ENCODE measurements at regions not wholly inside any gene's neighbourhood (a gene's known extent, or its start where the extent isn't known, plus 50 kb on each side); places are given as distances from the start of the nearest gene placed in this dataset.

DNA sequence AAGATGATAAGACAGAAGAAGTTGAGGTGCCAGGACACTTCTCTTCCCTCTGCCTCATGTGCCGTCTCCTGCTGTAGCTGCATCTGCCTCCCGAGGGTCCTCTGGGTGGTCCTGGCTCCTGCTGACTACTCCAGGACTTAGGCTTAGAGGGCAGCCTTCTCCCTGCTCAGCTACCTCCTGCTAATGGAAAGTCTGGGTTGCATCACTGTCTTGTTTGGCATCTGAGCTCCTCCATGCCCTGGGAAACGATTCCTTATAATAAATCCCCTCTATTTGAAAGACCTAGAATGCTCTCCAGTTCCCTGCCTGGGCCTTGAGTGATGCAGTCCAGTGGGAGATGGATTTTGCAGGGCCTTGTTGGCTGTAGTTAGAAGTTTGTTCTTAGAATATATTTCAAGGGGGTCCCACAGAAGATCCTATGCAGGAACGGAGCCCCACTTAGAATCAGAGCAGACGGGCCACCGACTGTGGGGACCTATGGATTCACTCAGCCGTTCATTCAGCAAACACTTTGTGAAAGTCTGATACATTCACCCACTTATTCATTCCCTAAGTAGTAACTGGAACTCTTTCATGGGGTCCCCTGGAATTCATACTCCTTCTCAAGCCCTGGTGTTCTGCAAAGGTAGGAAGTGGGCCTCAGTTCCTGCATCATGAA is 269.8 kb upstream of the HDAC4 start:
- DNase-seq (ENCODE audit: extremely low read depth, low read depth): no peak
- TF ChIP-seq, protein P1, sequence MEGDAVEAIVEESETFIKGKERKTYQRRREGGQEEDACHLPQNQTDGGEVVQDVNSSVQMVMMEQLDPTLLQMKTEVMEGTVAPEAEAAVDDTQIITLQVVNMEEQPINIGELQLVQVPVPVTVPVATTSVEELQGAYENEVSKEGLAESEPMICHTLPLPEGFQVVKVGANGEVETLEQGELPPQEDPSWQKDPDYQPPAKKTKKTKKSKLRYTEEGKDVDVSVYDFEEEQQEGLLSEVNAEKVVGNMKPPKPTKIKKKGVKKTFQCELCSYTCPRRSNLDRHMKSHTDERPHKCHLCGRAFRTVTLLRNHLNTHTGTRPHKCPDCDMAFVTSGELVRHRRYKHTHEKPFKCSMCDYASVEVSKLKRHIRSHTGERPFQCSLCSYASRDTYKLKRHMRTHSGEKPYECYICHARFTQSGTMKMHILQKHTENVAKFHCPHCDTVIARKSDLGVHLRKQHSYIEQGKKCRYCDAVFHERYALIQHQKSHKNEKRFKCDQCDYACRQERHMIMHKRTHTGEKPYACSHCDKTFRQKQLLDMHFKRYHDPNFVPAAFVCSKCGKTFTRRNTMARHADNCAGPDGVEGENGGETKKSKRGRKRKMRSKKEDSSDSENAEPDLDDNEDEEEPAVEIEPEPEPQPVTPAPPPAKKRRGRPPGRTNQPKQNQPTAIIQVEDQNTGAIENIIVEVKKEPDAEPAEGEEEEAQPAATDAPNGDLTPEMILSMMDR (IDR thresholded peaks at IDR 0.05; ENCODE audit: low read depth, low read length): no peak

DNA sequence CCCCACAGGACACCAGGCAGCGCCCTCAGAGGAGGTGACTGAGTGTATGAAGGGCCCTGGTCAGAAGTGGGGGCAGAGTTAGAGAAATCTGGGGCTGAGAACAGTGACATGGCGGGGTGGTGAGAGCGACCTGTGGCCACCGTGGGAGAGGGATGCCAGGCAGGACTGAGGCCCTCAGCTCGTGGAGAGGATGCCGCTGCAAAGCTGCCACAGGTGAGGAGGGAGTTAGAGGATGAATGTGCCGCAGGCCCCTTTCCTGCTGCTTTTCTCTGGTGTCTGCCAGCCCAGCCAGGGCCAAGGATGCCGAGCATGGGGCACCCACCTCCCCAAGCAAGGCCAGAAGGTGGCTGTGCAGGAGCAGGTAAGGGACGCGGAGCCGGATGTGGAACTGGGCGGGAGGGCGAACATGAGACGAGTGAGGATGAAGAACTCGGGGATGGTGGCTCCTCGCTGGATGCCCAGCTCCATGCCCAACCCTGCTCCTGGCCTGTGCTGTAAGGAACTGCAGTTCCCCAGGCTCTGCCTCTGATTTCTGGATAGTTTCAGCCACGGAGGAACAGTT is 269.2 kb upstream of the HDAC4 start:
- TF ChIP-seq, protein P1 (IDR thresholded peaks at IDR 0.05; ENCODE audit: low read depth, low read length): no peak
- DNase-seq (ENCODE audit: extremely low read depth, low read depth): no peak

DNA sequence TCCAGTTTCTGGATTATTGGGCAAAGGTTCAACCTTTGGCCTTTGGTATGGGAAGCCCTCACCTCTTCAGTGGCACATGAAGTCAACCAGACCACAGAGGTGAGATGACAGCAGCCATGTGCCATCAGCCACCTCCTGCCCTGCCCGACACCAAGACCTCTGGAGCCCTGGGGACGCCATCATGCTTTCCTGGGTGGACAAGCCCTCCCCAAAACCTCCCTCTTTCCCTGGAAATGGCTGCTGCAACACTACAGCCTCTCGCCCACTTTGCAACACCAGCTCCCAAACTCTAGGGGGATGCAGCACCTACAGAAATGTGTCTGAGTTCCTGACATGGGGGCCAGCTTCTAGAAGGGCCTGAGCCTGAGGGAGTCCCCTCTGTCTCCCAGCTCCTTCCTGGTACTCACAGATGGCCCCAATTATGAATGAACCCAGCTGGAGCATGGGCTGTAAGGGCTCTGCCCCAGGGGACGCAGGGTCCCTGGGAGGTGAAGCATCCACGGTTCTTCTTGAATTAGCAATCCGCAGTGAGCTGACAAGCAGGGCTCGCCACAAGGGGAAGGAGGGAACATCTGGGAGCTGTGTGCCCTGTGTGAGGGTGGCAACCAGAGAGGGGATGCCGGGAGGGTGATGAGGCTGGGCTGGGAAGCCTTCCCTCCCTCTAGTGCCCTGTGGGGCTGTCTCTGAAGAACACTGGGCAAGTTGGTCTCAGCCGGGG is 268.5 kb upstream of the HDAC4 start:
- TF ChIP-seq, protein P1 (IDR thresholded peaks at IDR 0.05; ENCODE audit: low read depth, low read length): no peak
- DNase-seq (ENCODE audit: extremely low read depth, low read depth): no peak

DNA sequence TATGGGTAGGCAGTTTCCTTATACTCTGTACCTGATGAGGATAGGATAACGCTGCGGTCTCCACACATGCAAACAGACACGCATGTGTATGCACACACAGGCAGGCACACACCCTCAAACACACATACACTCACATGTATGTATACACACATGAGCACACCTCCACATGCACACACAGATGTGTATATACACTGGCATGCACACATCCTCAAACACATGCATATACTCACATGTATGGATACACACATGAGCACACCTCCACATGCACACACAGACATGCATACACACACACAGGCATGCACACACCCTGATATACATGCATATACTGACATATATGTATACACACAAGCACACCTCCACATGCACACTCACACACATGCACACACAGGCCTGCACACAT is 267.8 kb upstream of the HDAC4 start:
- no peak for DNase-seq (ENCODE audit: extremely low read depth, low read depth)
- TF ChIP-seq, protein P1 (IDR thresholded peaks at IDR 0.05; ENCODE audit: low read depth, low read length): no peak

DNA sequence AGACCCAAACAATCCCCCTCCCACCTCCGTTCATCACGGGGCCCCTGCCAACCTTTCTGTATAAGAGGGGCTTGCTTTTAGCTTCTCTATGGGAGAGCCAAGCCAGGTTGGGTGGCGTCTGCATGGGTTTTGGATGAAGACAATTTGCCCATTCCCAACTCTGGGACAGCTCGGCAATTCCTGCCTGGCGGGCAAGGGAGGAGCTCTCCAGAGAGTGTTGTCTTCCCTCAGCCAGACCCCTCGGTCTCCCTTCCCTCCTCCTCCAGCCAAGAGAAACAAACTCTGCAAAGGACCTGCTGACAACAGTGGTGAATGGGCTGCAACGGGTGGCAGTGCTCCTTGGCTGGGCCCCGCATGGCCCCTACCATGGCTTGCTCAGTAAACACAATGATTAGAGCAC is 267.2 kb upstream of the HDAC4 start:
- DNase-seq (ENCODE audit: extremely low read depth, low read depth): no peak
- TF ChIP-seq, protein P1 (IDR thresholded peaks at IDR 0.05; ENCODE audit: low read depth, low read length): no peak

DNA sequence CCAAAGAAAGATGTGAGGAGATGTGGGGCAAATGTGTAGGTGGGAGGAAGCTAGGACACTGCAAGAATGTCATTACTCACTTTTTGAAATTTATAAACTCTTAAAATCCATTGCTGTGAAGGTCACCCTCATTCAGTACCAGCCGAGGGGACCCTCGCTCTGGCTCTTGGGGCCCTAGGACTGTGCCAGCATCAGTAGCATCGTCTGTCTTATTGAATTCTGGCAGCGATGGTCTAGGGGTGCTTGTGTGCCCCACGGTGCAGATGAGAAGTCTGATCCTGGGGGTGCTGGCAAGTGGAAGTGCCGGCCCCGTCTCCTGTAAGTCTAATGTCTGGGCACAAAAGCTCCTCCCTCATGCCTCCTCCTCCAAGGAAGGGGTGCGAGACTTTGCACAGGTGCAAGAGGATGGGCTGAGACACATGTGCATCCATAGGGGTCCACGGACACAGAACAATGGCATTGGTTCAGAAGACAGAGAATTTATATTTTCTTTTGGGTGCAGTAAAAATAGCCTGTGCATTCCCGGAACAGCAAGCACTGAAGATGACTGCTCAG is 266.7 kb upstream of the HDAC4 start:
- no peak for DNase-seq (ENCODE audit: extremely low read depth, low read depth)
- TF ChIP-seq, protein P1 (IDR thresholded peaks at IDR 0.05; ENCODE audit: low read depth, low read length): no peak

DNA sequence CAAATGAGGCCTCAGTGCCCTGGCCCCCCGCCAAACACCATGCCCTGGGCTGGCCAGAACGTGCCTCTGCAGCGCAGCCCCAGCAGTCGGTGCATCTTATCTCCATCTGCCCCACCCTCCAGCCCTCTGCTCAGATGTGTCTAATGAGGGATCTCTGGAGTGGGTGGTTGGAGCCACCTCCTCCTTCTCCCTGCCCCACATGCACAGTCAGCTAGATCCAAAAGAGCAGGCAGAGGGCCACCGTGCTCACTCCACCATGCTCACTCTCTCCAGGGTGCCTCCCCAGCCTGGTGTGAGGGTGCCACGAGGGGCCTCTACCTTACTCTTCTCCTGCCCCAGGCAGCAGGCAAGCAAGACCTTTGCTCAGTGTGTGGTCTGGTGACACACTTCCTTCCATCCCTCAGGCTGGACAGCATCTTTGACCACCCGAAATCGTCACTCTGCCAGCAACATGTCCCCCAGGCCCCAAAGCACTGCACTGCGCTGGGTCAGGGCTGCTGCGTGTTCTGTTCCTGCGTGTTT is 266.1 kb upstream of the HDAC4 start:
- TF ChIP-seq, protein P1 (IDR thresholded peaks at IDR 0.05; ENCODE audit: low read depth, low read length): no peak
- no peak for DNase-seq (ENCODE audit: extremely low read depth, low read depth)
